B cell (primary cell): ENCODE measurements at regions not wholly inside any gene's neighbourhood (a gene's known extent, or its start where the extent isn't known, plus 50 kb on each side); places are given as distances from the start of the nearest gene placed in this dataset.

Experiments
- CTCF ChIP-seq: fragments of 200-600 bp; IDR thresholded peaks from one replicate; pipeline ENCODE4 v1.8.0; 2022; ENCODE audit warnings: antibody characterized with exemption, mild to moderate bottlenecking
- EZH2 ChIP-seq: IDR thresholded peaks from 2 replicates; pipeline ENCODE4 v1.6.1; 2012; ENCODE audit warnings: borderline replicate concordance, low read depth, mild to moderate bottlenecking, moderate library complexity, low read length; ENCODE audit not compliant: insufficient read depth, poor library complexity, severe bottlenecking

GRCh38 chr11:87769661-87770060, 405.6 kb downstream of the RAB38 start:
- TF ChIP-seq CTCF (no peak), EZH2 (no peak)
